GM12865 (cell line): ENCODE measurements at regions not wholly inside any gene's neighbourhood (a gene's known extent, or its start where the extent isn't known, plus 50 kb on each side); places are given as distances from the start of the nearest gene placed in this dataset.

Source experiments
- DNase-seq: peaks from one replicate; pipeline ENCODE4 v3.0.0; 2010; ENCODE audit warnings: low read depth
- H3K4me3 ChIP-seq: 2 replicates; pipeline ENCODE4 v1.5.1; 2011; ENCODE audit warnings: mild to moderate bottlenecking, low read depth, low read length, control low read depth
- TF ChIP-seq, protein P1 (sequence below): IDR thresholded peaks from 2 replicates; pipeline ENCODE4 v1.5.1; 2011; ENCODE audit warnings: low read length, control low read depth, low read depth, inconsistent platforms; ENCODE audit not compliant: insufficient read depth; ENCODE audit errors: missing control alignments

DNA sequence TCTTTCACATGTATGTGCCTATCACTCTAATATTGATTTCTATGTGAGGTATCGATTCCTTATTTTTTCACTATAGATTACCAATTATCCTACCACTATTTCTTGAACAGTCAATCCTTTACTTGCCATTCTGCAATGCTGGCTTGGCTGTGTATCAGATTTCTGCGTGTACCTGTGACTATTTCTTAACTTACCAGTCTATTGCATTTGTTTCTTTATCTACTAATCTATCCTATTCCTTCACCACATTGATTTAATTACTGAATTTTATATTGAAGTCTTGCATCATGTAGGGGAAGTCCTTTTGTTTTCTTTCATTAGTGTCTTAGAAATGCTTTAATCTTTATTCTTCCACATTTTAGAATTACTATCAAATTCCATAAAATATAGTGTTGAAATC, 684.8 kb downstream of the LRRC70 start:
- DNase-seq, result no peak
- TF ChIP-seq, protein P1, sequence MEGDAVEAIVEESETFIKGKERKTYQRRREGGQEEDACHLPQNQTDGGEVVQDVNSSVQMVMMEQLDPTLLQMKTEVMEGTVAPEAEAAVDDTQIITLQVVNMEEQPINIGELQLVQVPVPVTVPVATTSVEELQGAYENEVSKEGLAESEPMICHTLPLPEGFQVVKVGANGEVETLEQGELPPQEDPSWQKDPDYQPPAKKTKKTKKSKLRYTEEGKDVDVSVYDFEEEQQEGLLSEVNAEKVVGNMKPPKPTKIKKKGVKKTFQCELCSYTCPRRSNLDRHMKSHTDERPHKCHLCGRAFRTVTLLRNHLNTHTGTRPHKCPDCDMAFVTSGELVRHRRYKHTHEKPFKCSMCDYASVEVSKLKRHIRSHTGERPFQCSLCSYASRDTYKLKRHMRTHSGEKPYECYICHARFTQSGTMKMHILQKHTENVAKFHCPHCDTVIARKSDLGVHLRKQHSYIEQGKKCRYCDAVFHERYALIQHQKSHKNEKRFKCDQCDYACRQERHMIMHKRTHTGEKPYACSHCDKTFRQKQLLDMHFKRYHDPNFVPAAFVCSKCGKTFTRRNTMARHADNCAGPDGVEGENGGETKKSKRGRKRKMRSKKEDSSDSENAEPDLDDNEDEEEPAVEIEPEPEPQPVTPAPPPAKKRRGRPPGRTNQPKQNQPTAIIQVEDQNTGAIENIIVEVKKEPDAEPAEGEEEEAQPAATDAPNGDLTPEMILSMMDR, result no peak
- H3K4me3 ChIP-seq, result no peak overlapping the region

DNA sequence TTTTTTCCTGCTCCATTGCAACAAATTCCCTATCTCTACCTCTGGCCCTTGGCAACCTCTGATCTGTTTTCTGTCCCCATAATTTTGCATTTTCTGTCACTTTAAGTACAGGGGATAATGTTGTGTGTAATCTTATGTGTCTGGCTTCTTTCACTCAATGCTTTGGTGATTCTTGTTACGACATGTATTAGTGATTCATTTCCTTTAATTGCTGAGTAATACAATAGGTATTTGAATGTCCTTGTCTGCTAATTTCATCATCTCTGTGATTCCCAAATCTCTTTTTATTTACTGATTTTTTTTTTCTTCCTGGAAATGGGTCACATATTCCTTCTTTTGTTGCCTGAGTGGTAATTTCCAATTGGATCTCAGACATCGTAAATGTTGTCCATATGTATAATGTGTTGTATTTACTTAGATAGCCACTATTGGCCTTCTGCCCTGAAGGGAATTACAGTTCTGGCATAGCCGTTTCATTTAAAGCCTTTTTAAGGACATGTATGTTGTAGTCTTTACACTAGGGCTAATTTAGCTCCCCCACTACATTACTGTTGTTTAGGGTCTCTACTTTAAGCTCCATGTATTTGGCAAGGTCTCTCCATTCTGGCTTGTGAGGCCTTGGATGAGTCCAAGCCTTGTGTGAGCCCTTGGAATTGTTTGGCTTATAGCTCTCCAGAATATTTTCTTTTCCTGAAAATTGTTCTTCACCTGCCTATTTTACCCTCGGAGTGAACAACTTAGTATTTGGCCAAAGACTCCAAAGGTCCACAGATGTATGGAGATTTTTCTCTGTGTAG, 683.8 kb downstream of the LRRC70 start:
- DNase-seq, result no peak
- H3K4me3 ChIP-seq, result no peak overlapping the region
- TF ChIP-seq, protein P1, result no peak

DNA sequence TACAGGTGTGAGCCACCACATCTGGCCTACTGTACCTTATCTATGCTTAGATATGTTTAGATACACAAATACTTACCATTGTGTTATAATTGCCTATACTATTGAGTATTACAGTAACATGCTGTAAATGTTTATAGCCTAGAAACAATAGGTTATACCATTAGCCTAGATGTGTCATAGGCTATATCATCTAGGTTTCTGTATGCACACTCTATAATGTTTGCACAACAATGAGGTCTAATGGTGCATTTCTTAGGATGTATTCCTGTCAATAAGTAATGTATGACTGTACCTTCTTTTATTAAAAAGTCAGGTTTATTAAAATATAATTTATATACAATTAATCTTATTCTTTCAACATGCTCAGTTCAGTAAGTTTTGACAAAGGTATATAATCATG, 683.1 kb downstream of the LRRC70 start:
- TF ChIP-seq, protein P1, result no peak
- H3K4me3 ChIP-seq, result no peak overlapping the region
- DNase-seq, result no peak

DNA sequence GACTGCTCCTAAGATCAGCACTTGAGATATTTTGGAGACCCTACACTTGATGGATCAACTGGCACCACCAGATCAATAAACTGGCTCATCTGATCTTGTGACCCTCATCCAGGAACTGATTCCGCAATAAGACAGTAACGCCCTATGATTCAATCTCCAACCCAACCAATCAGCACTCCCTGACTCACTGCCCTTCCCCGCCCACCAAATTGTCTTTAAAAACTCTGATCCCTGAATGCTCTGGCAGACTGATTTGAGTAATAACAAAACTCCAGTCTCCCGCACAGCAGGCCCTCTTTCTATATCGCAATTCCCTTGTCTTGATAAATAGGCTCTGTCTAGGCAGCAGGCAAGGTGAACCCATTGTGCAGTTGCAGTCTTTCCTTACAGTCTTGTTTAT, 677.0 kb downstream of the LRRC70 start:
- DNase-seq, result no peak
- TF ChIP-seq, protein P1, result no peak
- H3K4me3 ChIP-seq, result no peak overlapping the region

DNA sequence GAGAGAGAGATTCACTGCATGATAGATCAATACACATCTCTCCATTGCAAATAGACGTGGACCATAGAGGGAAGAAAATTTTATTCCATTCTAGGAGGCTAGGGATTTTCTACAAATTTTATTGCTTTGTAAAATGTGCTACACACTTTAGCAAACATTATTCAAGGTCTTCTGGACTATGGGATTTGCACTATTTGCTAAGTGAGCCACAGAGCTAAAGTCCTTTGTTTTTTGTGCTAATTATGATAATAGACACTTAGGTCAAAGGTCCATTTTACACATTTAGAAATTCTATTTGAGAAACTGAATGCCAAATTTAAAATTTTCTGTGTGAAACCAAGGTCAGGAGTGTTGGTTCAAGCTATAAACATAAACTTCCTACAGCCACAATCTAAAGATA, 672.3 kb downstream of the LRRC70 start:
- DNase-seq, result no peak
- no peak overlapping the region for H3K4me3 ChIP-seq
- TF ChIP-seq, protein P1, result no peak

DNA sequence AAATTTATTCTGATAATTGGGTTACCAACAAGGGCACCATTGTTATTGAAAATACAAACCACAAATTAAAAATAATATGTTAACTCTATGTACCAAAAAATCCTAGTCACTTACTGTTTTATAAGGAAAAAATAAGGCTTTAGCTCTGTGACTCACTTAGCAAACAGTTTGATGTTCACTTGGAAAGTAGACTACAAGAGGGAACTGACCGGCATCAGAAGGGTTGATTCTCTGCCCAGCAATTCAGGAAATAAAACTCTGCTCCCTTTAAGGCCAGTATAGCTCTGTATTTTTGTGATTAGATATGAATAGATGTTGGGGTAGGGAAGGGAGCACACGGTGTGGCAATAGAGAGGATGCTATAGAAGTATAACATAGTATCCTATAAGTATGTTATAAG, 671.3 kb downstream of the LRRC70 start:
- no peak overlapping the region for H3K4me3 ChIP-seq
- TF ChIP-seq, protein P1, result no peak
- no peak for DNase-seq

DNA sequence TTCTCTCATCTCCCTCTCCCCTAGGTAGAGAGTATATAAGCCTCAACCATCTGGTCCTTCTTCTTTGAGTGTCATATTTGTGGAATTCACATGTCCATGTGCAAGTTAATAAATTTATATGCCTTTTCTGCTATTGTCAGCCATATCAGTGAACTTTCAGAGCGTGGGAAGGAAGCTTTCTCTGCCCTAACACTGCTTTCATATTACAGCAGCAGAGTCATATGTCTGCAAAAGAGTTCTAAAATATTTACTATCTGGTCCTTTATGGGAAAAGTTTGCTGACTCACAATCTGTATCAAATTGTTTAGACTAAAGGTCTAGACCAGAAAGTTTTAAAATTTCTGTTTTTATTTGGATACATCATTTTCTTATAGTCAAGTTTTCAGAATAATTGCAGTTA, 669.0 kb downstream of the LRRC70 start:
- DNase-seq, result no peak
- TF ChIP-seq, protein P1, result no peak
- H3K4me3 ChIP-seq, result no peak overlapping the region
